ENCODE measurements at regions not wholly inside any gene's neighbourhood (a gene's known extent, or its start where the extent isn't known, plus 50 kb on each side); places are given as distances from the start of the nearest gene placed in this dataset.

- no peak for DNase-seq (ENCODE audit: low read depth)
Measured at GRCh38 chr19:31804668-31805067, 455.4 kb upstream of the TSHZ3 start.

GRCh38 chr19:31810536-31811109 lies 461.4 kb upstream of the TSHZ3 start:
- DNase-seq (ENCODE audit: low read depth), result no peak

GRCh38 chr19:31817971-31818797 lies 468.9 kb upstream of the TSHZ3 start:
- no peak for DNase-seq (ENCODE audit: low read depth)

- no peak for DNase-seq (ENCODE audit: low read depth)
Measured at GRCh38 chr19:31818798-31819105, 469.5 kb upstream of the TSHZ3 start.

GRCh38 chr19:31819837-31820236 lies 470.6 kb upstream of the TSHZ3 start:
- no peak for DNase-seq (ENCODE audit: low read depth)

- no peak for DNase-seq (ENCODE audit: low read depth)
Measured at GRCh38 chr19:31821346-31821745, 472.1 kb upstream of the TSHZ3 start.

GRCh38 chr19:31825134-31826094 lies 476.2 kb upstream of the TSHZ3 start:
- no peak for DNase-seq (ENCODE audit: low read depth)

- DNase-seq (ENCODE audit: low read depth), result no peak
Measured at GRCh38 chr19:31826325-31826724, 477.1 kb upstream of the TSHZ3 start.

- no peak for DNase-seq (ENCODE audit: low read depth)
Measured at GRCh38 chr19:31831421-31832175, 482.4 kb upstream of the TSHZ3 start.

GRCh38 chr19:31832176-31832548 lies 482.9 kb upstream of the TSHZ3 start:
- no peak for DNase-seq (ENCODE audit: low read depth)

- no peak for DNase-seq (ENCODE audit: low read depth)
Measured at GRCh38 chr19:31834070-31834469, 484.8 kb upstream of the TSHZ3 start.

- no peak for DNase-seq (ENCODE audit: low read depth)
Measured at GRCh38 chr19:31838163-31838815, 489.1 kb upstream of the TSHZ3 start.

- no peak for DNase-seq (ENCODE audit: low read depth)
Measured at GRCh38 chr19:31840371-31840770, 491.1 kb upstream of the TSHZ3 start.

GRCh38 chr19:31841755-31842154 lies 492.5 kb upstream of the TSHZ3 start:
- DNase-seq (ENCODE audit: low read depth), result no peak

- no peak for DNase-seq (ENCODE audit: low read depth)
Measured at GRCh38 chr19:31863122-31863521, 482.3 kb upstream of the ZNF507 start.

GRCh38 chr19:31874313-31874712 lies 471.1 kb upstream of the ZNF507 start:
- no peak for DNase-seq (ENCODE audit: low read depth)

GRCh38 chr19:31875591-31875990 lies 469.8 kb upstream of the ZNF507 start:
- no peak for DNase-seq (ENCODE audit: low read depth)

GRCh38 chr19:31880283-31880682 lies 465.1 kb upstream of the ZNF507 start:
- no peak for DNase-seq (ENCODE audit: low read depth)

GRCh38 chr19:31881988-31882387 lies 463.4 kb upstream of the ZNF507 start:
- no peak for DNase-seq (ENCODE audit: low read depth)

GRCh38 chr19:31882709-31883108 lies 462.7 kb upstream of the ZNF507 start:
- DNase-seq (ENCODE audit: low read depth), result no peak

- no peak for DNase-seq (ENCODE audit: low read depth)
Measured at GRCh38 chr19:31883296-31883990, 462.0 kb upstream of the ZNF507 start.

All from activated T-cell treated with anti-CD3 and anti-CD28 coated beads for 24 hours (primary cell).